ENCODE measurements at regions not wholly inside any gene's neighbourhood (a gene's known extent, or its start where the extent isn't known, plus 50 kb on each side); places are given as distances from the start of the nearest gene placed in this dataset.

DNA sequence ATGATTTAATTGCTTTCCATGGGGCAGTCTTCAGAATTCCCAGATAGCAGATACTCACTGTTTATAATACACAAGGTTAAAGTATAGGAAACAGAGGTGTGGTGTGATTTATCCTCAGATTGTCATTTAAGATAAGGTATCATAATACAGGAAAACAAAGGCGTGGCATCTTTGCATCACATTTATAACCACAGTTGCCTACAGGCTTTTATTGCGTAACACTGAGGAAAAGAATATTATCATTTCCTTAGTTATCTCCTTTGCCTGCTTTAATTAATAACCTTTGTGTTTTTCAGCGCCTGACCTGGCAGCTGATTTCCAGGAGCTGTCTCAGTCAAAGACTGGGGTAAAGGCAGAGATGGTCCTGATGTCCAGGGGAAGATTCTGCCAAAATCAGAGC is 68.8 kb downstream of the SSX7 start:
- H3K27me3 ChIP-seq (ENCODE audit: insufficient read depth, low read length, poor library complexity) = no peaks in the 10 kb centered on the region
- no peak for DNase-seq
- no peaks in the 10 kb centered on the region for H4K20me1 ChIP-seq (ENCODE audit: insufficient read depth, low read length)
- TF ChIP-seq EZH2 (IDR thresholded peaks at IDR 0.05; ENCODE audit: borderline replicate concordance, low read depth, low read length, severe bottlenecking) = no peak
- TF ChIP-seq, protein P1, sequence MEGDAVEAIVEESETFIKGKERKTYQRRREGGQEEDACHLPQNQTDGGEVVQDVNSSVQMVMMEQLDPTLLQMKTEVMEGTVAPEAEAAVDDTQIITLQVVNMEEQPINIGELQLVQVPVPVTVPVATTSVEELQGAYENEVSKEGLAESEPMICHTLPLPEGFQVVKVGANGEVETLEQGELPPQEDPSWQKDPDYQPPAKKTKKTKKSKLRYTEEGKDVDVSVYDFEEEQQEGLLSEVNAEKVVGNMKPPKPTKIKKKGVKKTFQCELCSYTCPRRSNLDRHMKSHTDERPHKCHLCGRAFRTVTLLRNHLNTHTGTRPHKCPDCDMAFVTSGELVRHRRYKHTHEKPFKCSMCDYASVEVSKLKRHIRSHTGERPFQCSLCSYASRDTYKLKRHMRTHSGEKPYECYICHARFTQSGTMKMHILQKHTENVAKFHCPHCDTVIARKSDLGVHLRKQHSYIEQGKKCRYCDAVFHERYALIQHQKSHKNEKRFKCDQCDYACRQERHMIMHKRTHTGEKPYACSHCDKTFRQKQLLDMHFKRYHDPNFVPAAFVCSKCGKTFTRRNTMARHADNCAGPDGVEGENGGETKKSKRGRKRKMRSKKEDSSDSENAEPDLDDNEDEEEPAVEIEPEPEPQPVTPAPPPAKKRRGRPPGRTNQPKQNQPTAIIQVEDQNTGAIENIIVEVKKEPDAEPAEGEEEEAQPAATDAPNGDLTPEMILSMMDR (IDR thresholded peaks at IDR 0.05; ENCODE audit: borderline replicate concordance, extremely low read depth, low read length, poor library complexity, severe bottlenecking) = no peak
- no peak for ATAC-seq (ENCODE audit: insufficient read depth, low read depth)
- H2AFZ ChIP-seq (ENCODE audit: low read depth, low read length) = no peak overlapping the region
- no peak overlapping the region for H3K27ac ChIP-seq (ENCODE audit: low read length)
- no peak overlapping the region for H3K4me2 ChIP-seq (ENCODE audit: insufficient read depth, low read length)
- H3K36me3 ChIP-seq (ENCODE audit: insufficient read depth, low read length) = no peaks in the 10 kb centered on the region
- H3K79me2 ChIP-seq (ENCODE audit: insufficient read depth, low read length) = no peaks in the 10 kb centered on the region
- H3K4me3 ChIP-seq (ENCODE audit: low read depth in 1 of 2, low read length in 2 of 2) = no peak overlapping the region
- H3K4me1 ChIP-seq (ENCODE audit: insufficient read depth, low read length) = no peaks in the 10 kb centered on the region
- H3K9me3 ChIP-seq (ENCODE audit: insufficient read depth, low read length, severe bottlenecking) = no peaks in the 10 kb centered on the region
- no peak overlapping the region for H3K9ac ChIP-seq (ENCODE audit: low read depth, low read length)

DNA sequence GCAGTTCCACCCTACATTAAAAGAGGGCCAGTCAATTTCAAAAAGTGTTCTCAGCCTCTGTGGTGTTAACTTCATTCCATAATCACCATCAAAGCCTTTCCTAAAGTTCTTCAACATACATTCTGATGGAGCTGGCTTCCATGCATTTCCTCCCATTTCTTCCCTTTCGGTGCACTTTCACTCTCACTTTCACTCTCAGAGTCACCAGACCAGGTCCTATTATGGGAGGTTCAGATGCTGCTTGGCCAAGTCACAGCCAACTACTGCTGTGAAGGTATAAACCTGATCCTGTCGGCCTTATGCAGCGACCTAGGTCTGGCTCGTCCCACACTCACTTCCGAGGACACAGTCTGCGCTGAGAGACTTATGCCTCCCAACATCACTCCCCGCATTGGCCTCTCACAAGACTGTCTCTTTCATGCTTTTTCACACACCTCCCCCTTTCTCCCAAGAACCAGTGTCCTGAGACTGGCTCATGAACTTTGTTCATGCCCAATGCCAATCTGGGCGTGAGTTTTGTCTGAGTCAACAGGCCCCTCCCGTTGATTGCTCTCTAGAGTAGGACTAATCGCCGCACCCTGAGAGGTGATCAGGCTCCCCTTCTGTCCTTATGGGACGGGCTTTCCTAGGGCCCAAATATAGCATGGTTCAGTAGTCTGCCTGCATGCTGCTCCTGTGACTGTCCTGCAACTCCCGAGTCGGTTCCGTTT is 60.8 kb upstream of the XAGE1B start:
- DNase-seq = no peak
- no peaks in the 10 kb centered on the region for H3K9me3 ChIP-seq (ENCODE audit: insufficient read depth, low read length, severe bottlenecking)
- H3K27ac ChIP-seq (ENCODE audit: low read length) = no peak overlapping the region
- no peaks in the 10 kb centered on the region for H3K4me1 ChIP-seq (ENCODE audit: insufficient read depth, low read length)
- H3K36me3 ChIP-seq (ENCODE audit: insufficient read depth, low read length) = no peaks in the 10 kb centered on the region
- no peak overlapping the region for H3K4me3 ChIP-seq (ENCODE audit: low read depth in 1 of 2, low read length in 2 of 2)
- no peaks in the 10 kb centered on the region for H4K20me1 ChIP-seq (ENCODE audit: insufficient read depth, low read length)
- H3K9ac ChIP-seq (ENCODE audit: low read depth, low read length) = no peak overlapping the region
- TF ChIP-seq EZH2 (IDR thresholded peaks at IDR 0.05; ENCODE audit: borderline replicate concordance, low read depth, low read length, severe bottlenecking) = no peak
- TF ChIP-seq, protein P1 (IDR thresholded peaks at IDR 0.05; ENCODE audit: borderline replicate concordance, extremely low read depth, low read length, poor library complexity, severe bottlenecking) = no peak
- no peak overlapping the region for H2AFZ ChIP-seq (ENCODE audit: low read depth, low read length)
- no peaks in the 10 kb centered on the region for H3K79me2 ChIP-seq (ENCODE audit: insufficient read depth, low read length)
- H3K27me3 ChIP-seq (ENCODE audit: insufficient read depth, low read length, poor library complexity) = no peaks in the 10 kb centered on the region
- ATAC-seq (ENCODE audit: insufficient read depth, low read depth) = no peak
- H3K4me2 ChIP-seq (ENCODE audit: insufficient read depth, low read length) = no peak overlapping the region

DNA sequence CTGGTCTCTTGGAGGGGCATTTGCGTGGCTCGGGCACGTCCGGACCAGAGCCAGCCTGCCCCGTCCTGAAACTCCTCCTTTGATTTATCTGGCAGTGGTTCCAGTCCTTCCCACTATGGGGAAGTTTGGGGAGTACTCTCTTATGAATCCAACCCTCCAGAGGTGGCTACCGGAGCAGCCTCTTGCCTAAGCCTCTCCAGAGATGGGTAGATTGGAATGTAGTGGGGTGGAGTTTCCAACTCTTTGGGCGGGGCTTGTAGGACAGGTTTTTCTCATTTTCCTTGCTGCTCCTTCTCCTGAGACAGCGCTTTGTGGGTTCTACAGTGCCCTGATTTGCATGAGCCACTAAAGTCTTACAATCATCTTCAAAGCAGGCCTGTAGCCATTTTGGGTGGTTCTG is 60.1 kb upstream of the XAGE1B start:
- Histone ChIP-seq H3K79me2 (ENCODE audit: insufficient read depth, low read length) (no peaks in the 10 kb centered on the region), H3K4me2 (ENCODE audit: insufficient read depth, low read length) (no peak overlapping the region), H3K27me3 (ENCODE audit: insufficient read depth, low read length, poor library complexity) (no peaks in the 10 kb centered on the region), H3K9me3 (ENCODE audit: insufficient read depth, low read length, severe bottlenecking) (no peaks in the 10 kb centered on the region), H4K20me1 (ENCODE audit: insufficient read depth, low read length) (no peaks in the 10 kb centered on the region), H3K9ac (ENCODE audit: low read depth, low read length) (no peak overlapping the region), H3K27ac (ENCODE audit: low read length) (no peak overlapping the region), H2AFZ (ENCODE audit: low read depth, low read length) (no peak overlapping the region), H3K4me1 (ENCODE audit: insufficient read depth, low read length) (no peaks in the 10 kb centered on the region), H3K36me3 (ENCODE audit: insufficient read depth, low read length) (no peaks in the 10 kb centered on the region), H3K4me3 (ENCODE audit: low read depth in 1 of 2, low read length in 2 of 2) (no peak overlapping the region)
- TF ChIP-seq, protein P1 (IDR thresholded peaks at IDR 0.05; ENCODE audit: borderline replicate concordance, extremely low read depth, low read length, poor library complexity, severe bottlenecking) = no peak
- no peak for ATAC-seq (ENCODE audit: insufficient read depth, low read depth)
- no peak for DNase-seq

Measured in DND-41 (cell line).